ENCODE measurements at regions not wholly inside any gene's neighbourhood (a gene's known extent, or its start where the extent isn't known, plus 50 kb on each side); places are given as distances from the start of the nearest gene placed in this dataset.

DNA sequence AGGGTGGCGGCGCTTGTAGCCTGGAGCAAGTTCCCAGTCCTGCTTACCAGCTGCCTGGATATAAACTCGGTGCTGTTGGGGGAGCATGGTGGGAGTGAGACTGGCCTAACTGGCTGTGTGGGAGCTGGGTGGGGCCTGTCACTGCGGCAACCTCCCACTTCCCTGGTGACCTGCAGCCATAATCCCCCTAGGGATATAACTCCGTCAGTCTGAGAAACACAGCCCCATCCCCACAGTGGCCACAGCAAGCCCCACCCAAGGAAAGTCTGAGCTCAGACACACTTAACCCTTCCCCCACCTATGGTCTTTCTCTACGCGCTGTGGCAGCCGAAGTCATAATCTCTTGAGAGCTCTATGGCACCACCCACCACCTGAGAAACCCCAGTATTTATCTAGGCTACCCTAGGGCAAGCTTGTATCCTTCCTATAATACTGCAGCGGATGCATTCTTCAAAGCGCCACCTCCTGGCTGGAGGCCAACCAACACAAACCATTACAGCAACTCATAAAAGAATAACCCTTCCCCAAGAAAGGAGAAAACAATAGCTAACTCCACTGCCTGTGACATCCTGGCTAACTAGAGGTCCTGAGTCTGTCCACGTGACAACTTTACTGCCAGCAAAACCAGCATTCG, 57.4 kb downstream of the ZNF648 start:
- Histone ChIP-seq H3K4me1 (peaks cover 7 to 20% (median 11%) of the 10 kb centered on the region in 10 experiments; a peak in 18 of 20 replicates), H3K9ac (no peak overlapping the region)

GRCh38 chr1:182003025-182003725, 58.3 kb downstream of the ZNF648 start:
- H3K27me3 ChIP-seq: no peaks in the 10 kb centered on the region
- no peaks in the 10 kb centered on the region for H4K20me1 ChIP-seq
- peaks cover 8 to 27% (median 20%) of the 10 kb centered on the region in 11 experiments; a peak in 19 of 22 replicates for H3K9me3 ChIP-seq (replicated peaks in 1 of 11)
- peak overlapping the region in 1 of 11 experiments; percentile 40; a peak in 1 of 22 replicates for H3K9ac ChIP-seq
- no peak overlapping the region for H3K27ac ChIP-seq
- H3K36me3 ChIP-seq: no peaks in the 10 kb centered on the region
- peaks cover 7 to 20% (median 11%) of the 10 kb centered on the region in 10 experiments; a peak in 18 of 20 replicates for H3K4me1 ChIP-seq
- H3K4me2 ChIP-seq: peak overlapping the region; percentile 5 to 58 (median 37); a peak in 17 of 22 replicates
- H3K4me3 ChIP-seq: no peak overlapping the region
- TF ChIP-seq Cebpa-rat (IDR thresholded peaks at IDR 0.05): no peak

More for the DNA sequence above, 57.4 kb downstream of the ZNF648 start:
- Histone ChIP-seq H3K27me3 (no peaks in the 10 kb centered on the region), H4K20me1 (no peaks in the 10 kb centered on the region), H3K27ac (no peak overlapping the region), H3K4me3 (no peak overlapping the region), H3K36me3 (no peaks in the 10 kb centered on the region), H3K9me3 (replicated peaks in 1 of 11) (peaks cover 12 to 34% (median 21%) of the 10 kb centered on the region in 11 experiments; a peak in 19 of 22 replicates), H3K4me2 (no peak overlapping the region; a peak in 1 of 22 replicates)
- no peak for TF ChIP-seq Cebpa-rat (IDR thresholded peaks at IDR 0.05)

DNA sequence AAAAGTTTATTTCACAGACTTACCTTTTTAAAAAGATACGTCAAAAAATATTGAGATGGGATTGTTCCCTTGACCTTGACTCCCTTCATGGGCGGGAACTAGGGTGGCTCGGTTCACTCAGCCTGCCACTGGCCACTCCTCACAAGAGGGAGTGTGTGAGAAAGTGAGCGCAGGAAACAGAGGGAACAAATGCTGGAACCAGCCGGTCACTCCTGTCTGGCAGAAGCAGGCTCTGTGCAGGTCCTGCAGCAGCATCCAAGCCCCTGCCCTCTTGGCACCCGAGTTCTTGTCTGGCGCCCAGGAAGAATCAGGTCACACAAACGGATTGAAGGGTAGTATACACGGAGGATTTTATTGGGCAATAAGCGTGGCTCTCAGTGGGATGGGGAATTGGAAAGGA, 58.9 kb downstream of the ZNF648 start:
- no peak overlapping the region for H3K27ac ChIP-seq
- peaks cover 8 to 27% (median 20%) of the 10 kb centered on the region in 11 experiments; a peak in 19 of 22 replicates for H3K9me3 ChIP-seq (replicated peaks in 1 of 11)
- H3K27me3 ChIP-seq: no peaks in the 10 kb centered on the region
- H3K4me1 ChIP-seq: peaks cover 7 to 20% (median 11%) of the 10 kb centered on the region in 10 experiments; a peak in 18 of 20 replicates
- no peaks in the 10 kb centered on the region for H3K36me3 ChIP-seq
- H3K9ac ChIP-seq: peak overlapping the region in 1 of 11 experiments; percentile 40; a peak in 1 of 22 replicates
- no peaks in the 10 kb centered on the region for H4K20me1 ChIP-seq
- H3K4me3 ChIP-seq: no peak overlapping the region
- peak overlapping the region; percentile 5 to 58 (median 37); a peak in 13 of 22 replicates for H3K4me2 ChIP-seq
- no peak for TF ChIP-seq Cebpa-rat (IDR thresholded peaks at IDR 0.05)

- Histone ChIP-seq H3K4me2 (no peak overlapping the region), H3K4me1 (peaks cover 7 to 12% (median 9%) of the 10 kb centered on the region in 10 experiments; a peak in 18 of 20 replicates), H3K4me3 (no peak overlapping the region), H3K27me3 (no peaks in the 10 kb centered on the region), H3K36me3 (no peaks in the 10 kb centered on the region), H3K27ac (no peak overlapping the region), H3K9me3 (replicated peaks in 1 of 11) (peaks cover 0 to under 1% (median 0%) of the 10 kb centered on the region in 11 experiments; a peak in 3 of 22 replicates), H4K20me1 (no peaks in the 10 kb centered on the region), H3K9ac (no peak overlapping the region)
- no peak for TF ChIP-seq Cebpa-rat (IDR thresholded peaks at IDR 0.05)
Observed at GRCh38 chr1:181998858-181999257, 62.7 kb downstream of the ZNF648 start.

DNA sequence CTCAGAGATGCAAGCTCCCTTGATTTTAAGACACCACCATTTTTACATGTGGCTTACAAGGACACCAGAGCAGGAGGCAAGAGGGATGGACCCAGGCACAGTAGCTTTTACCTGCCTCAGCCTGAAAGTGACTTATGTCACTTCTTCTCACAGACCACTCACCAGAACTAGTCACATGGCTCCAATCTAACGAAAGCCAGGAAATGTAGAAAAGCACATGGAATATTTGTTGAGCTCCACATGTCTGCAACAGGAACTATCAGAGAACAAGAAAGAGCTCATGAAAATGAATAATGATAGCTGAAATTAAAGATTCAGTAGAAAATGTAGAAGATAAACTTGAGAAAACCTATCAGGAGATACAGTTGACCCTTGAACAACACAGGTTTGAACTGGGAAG, 69.4 kb downstream of the ZNF648 start:
- H4K20me1 ChIP-seq: 0 out of 22 replicates have a peak, but pooled peaks cover 0 to 3% (median 0%) of the 10 kb centered on the region in 11 experiments
- no peak overlapping the region for H3K4me3 ChIP-seq
- H3K36me3 ChIP-seq: no peaks in the 10 kb centered on the region
- H3K4me1 ChIP-seq: peaks cover 4 to 12% (median 10%) of the 10 kb centered on the region in 10 experiments
- H3K9ac ChIP-seq: no peak overlapping the region
- H3K27me3 ChIP-seq: peaks cover 0 to 15% (median 0%) of the 10 kb centered on the region in 11 experiments; a peak in 3 of 22 replicates
- no peak overlapping the region for H3K4me2 ChIP-seq
- no peak overlapping the region for H3K27ac ChIP-seq
- H3K9me3 ChIP-seq (replicated peaks in 1 of 11): no peaks in the 10 kb centered on the region
- TF ChIP-seq Cebpa-rat (IDR thresholded peaks at IDR 0.05): no peak

- Histone ChIP-seq H3K36me3 (no peaks in the 10 kb centered on the region), H3K9me3 (replicated peaks in 1 of 11) (no peaks in the 10 kb centered on the region), H3K9ac (no peak overlapping the region), H4K20me1 (0 out of 22 replicates have a peak, but pooled peaks cover 0 to 5% (median 0%) of the 10 kb centered on the region in 11 experiments), H3K27ac (no peak overlapping the region), H3K4me2 (no peak overlapping the region), H3K4me1 (peaks cover 15 to 26% (median 21%) of the 10 kb centered on the region in 10 experiments), H3K27me3 (peaks cover 0 to 15% (median 0%) of the 10 kb centered on the region in 11 experiments; a peak in 4 of 22 replicates), H3K4me3 (no peak overlapping the region)
- no peak for TF ChIP-seq Cebpa-rat (IDR thresholded peaks at IDR 0.05)
Observed at GRCh38 chr1:181990728-181991127, 70.8 kb downstream of the ZNF648 start.

DNA sequence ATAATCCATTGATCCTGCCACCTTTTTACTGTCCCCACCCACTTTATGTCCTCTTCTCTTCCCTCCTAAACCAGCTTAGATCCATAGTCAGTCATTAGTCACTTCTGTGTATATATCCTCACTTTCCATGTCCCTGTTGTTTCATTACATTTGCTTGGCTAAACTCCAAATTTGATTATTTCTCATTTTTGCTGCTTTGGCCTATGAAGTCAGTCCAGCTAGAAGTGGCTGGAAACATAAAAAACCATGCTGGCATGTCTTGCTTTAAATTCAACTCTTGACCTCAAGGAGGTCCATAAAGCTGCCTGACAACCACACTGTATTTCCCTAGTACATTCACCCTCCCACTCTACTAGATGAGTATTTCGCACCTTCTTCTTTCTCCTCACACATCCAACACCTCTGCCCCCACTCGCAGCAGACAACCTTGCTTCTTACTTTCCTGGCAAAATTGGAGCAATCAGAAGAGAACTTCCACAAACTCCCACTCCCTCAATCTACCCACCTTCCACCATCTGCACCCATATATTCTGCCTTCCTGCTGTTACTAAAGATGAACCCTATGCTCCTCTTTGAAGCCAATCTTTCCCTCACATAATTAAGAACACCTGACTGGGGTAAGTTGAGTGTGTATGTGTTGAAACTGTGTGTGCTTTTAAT, 72.1 kb downstream of the ZNF648 start:
- H3K27ac ChIP-seq: no peak overlapping the region
- H3K9me3 ChIP-seq (replicated peaks in 1 of 11): no peaks in the 10 kb centered on the region
- H3K4me2 ChIP-seq: no peak overlapping the region
- 0 out of 22 replicates have a peak, but pooled peaks cover 0 to 5% (median 0%) of the 10 kb centered on the region in 11 experiments for H4K20me1 ChIP-seq
- H3K4me1 ChIP-seq: peaks cover 15 to 26% (median 21%) of the 10 kb centered on the region in 10 experiments
- H3K27me3 ChIP-seq: peaks cover 0 to 15% (median 0%) of the 10 kb centered on the region in 11 experiments; a peak in 4 of 22 replicates
- no peaks in the 10 kb centered on the region for H3K36me3 ChIP-seq
- H3K9ac ChIP-seq: no peak overlapping the region
- TF ChIP-seq Cebpa-rat (IDR thresholded peaks at IDR 0.05): no peak
- H3K4me3 ChIP-seq: no peak overlapping the region

DNA sequence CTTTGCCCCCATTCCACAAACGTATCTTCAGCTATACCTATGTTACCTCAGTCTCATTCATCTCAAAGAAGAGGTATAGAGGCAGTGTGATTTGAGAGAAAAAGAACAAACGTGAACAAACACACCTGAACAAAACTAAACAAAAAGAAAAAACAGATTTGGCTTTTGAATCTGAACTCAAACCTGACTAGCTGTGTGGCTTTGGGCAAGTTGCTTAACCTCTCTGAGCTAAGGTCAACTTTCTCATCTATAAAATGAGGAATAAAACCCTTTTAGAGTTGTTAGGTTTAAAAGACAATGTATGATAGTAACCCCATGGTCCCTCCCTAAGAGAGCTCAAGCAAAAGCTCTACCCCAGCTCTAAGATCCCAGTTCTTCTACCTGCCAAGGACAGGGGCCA, 73.5 kb downstream of the ZNF648 start:
- Histone ChIP-seq H4K20me1 (0 out of 22 replicates have a peak, but pooled peaks cover 0 to 5% (median 0%) of the 10 kb centered on the region in 11 experiments), H3K9ac (no peak overlapping the region), H3K9me3 (replicated peaks in 1 of 11) (no peaks in the 10 kb centered on the region), H3K27me3 (peaks cover 0 to 15% (median 0%) of the 10 kb centered on the region in 11 experiments; a peak in 4 of 22 replicates), H3K36me3 (no peaks in the 10 kb centered on the region), H3K4me1 (peaks cover 15 to 26% (median 21%) of the 10 kb centered on the region in 10 experiments), H3K4me2 (peak overlapping the region; percentile 45 to 86 (median 71); a peak in 19 of 22 replicates), H3K4me3 (no peak overlapping the region), H3K27ac (no peak overlapping the region)
- no peak for TF ChIP-seq Cebpa-rat (IDR thresholded peaks at IDR 0.05)
